A673 (cell line): ENCODE measurements at regions not wholly inside any gene's neighbourhood (a gene's known extent, or its start where the extent isn't known, plus 50 kb on each side); places are given as distances from the start of the nearest gene placed in this dataset.

ENCODE experiments used
- EZH2 ChIP-seq: fragments of 200-600 bp; sonication (generic); IDR thresholded peaks from 2 replicates; pipeline ENCODE4 v1.6.1; 2017; ENCODE audit warnings: borderline replicate concordance, low read depth, mild to moderate bottlenecking, mixed read lengths, antibody characterized with exemption, low read length; ENCODE audit not compliant: poor library complexity, severe bottlenecking
- TF ChIP-seq, protein P1 (sequence below): fragments of 300-800, 200-600 bp; sonication (generic); conservative IDR thresholded peaks from 2 replicates; pipeline ENCODE4 v1.5.1; 2017; ENCODE audit warnings: low read depth, mild to moderate bottlenecking, antibody characterized with exemption, low read length, moderate library complexity, mixed read lengths

DNA sequence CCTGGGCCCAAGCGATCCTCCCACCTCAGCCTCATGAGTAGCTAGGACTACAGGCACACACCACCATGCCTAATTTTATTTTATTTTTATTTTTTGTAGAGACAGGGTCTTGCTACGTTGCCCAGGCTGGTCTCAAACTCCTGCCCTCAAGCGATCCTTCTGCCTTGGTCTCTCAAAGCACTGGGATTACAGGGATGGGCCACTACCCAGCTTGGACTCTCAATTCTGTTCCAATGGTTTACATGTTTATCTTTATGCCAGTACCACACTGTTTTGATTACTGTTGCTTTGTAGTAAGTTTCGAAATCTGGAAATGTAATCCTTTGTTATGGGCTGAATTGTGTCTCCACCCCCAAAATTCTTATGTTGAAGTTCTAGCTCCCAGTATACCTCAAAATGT is 88.4 kb upstream of the TARDBP start:
- no peak for TF ChIP-seq EZH2
- TF ChIP-seq, protein P1, sequence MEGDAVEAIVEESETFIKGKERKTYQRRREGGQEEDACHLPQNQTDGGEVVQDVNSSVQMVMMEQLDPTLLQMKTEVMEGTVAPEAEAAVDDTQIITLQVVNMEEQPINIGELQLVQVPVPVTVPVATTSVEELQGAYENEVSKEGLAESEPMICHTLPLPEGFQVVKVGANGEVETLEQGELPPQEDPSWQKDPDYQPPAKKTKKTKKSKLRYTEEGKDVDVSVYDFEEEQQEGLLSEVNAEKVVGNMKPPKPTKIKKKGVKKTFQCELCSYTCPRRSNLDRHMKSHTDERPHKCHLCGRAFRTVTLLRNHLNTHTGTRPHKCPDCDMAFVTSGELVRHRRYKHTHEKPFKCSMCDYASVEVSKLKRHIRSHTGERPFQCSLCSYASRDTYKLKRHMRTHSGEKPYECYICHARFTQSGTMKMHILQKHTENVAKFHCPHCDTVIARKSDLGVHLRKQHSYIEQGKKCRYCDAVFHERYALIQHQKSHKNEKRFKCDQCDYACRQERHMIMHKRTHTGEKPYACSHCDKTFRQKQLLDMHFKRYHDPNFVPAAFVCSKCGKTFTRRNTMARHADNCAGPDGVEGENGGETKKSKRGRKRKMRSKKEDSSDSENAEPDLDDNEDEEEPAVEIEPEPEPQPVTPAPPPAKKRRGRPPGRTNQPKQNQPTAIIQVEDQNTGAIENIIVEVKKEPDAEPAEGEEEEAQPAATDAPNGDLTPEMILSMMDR, result no peak
